ENCODE measurements at regions not wholly inside any gene's neighbourhood (a gene's known extent, or its start where the extent isn't known, plus 50 kb on each side); places are given as distances from the start of the nearest gene placed in this dataset.

- no peak for DNase-seq
Observed at GRCh38 chr11:104830508-104830907, 67.8 kb downstream of the CASP12 start.

GRCh38 chr11:104830080-104830479 is 68.2 kb downstream of the CASP12 start:
- DNase-seq: no peak

- DNase-seq: no peak
Observed at GRCh38 chr11:104826772-104827171, 71.5 kb downstream of the CASP12 start.

GRCh38 chr11:104823657-104824056 is 74.6 kb downstream of the CASP12 start:
- no peak for DNase-seq

- DNase-seq: no peak
Observed at GRCh38 chr11:104820431-104820830, 77.8 kb downstream of the CASP12 start.

- no peak for DNase-seq
Observed at GRCh38 chr11:104819603-104820002, 78.7 kb downstream of the CASP12 start.

GRCh38 chr11:104819107-104819506 is 79.2 kb downstream of the CASP12 start:
- no peak for DNase-seq

- no peak for DNase-seq
Observed at GRCh38 chr11:104817973-104818372, 80.3 kb downstream of the CASP12 start.

- no peak for DNase-seq
Observed at GRCh38 chr11:104813532-104813931, 84.7 kb downstream of the CASP12 start.

- DNase-seq: no peak
Observed at GRCh38 chr11:104812103-104812788, 86.0 kb downstream of the CASP12 start.

- DNase-seq: no peak
Observed at GRCh38 chr11:104803776-104804175, 94.5 kb downstream of the CASP12 start.

GRCh38 chr11:104799251-104799650 is 99.0 kb downstream of the CASP12 start:
- DNase-seq: no peak

GRCh38 chr11:104798789-104799188 is 99.5 kb downstream of the CASP12 start:
- DNase-seq: no peak

GRCh38 chr11:104796301-104796700 is 102.0 kb downstream of the CASP12 start:
- DNase-seq: no peak

- no peak for DNase-seq
Observed at GRCh38 chr11:104795501-104796213, 102.6 kb downstream of the CASP12 start.

- DNase-seq: no peak
Observed at GRCh38 chr11:104792861-104793260, 105.4 kb downstream of the CASP12 start.

GRCh38 chr11:104791896-104792295 is 106.4 kb downstream of the CASP12 start:
- DNase-seq: no peak

- DNase-seq: no peak
Observed at GRCh38 chr11:104784684-104785460, 113.4 kb downstream of the CASP12 start.

GRCh38 chr11:104783241-104783640 is 115.0 kb downstream of the CASP12 start:
- no peak for DNase-seq

- DNase-seq: no peak
Observed at GRCh38 chr11:104782377-104782754, 115.9 kb downstream of the CASP12 start.

- no peak for DNase-seq
Observed at GRCh38 chr11:104781719-104782376, 116.4 kb downstream of the CASP12 start.

- no peak for DNase-seq
Observed at GRCh38 chr11:104781037-104781436, 117.2 kb downstream of the CASP12 start.

- no peak for DNase-seq
Observed at GRCh38 chr11:104776501-104777170, 121.6 kb downstream of the CASP12 start.

All from COR-L47 (cell line).